ENCODE measurements at regions not wholly inside any gene's neighbourhood (a gene's known extent, or its start where the extent isn't known, plus 50 kb on each side); places are given as distances from the start of the nearest gene placed in this dataset.
"Not testable (repeated sequence)": the region's sequence is repeated elsewhere in the genome, so short reads cannot be mapped to it uniquely, and the experiment has no call there.

GRCh38 chr9:33686942-33687341 lies 108.4 kb upstream of the PRSS3 start:
- ATAC-seq (no peak), DNase-seq (no peak)
- intact Hi-C loops (cut with DNase I, micrococcal nuclease) = no loop called here

- intact Hi-C loops (cut with DNase I, micrococcal nuclease) = no loop called here
- DNase-seq (peak in 1 of 2 donors; percentile 5), ATAC-seq (no peak)
Measured at GRCh38 chr9:33687779-33688178, 107.6 kb upstream of the PRSS3 start.

GRCh38 chr9:33690143-33690933 lies 105.0 kb upstream of the PRSS3 start:
- intact Hi-C loops (cut with DNase I, micrococcal nuclease) = no loop called here
- no peak for DNase-seq
- ATAC-seq = no peak

GRCh38 chr9:33695299-33695698 lies 100.1 kb upstream of the PRSS3 start:
- no peak for DNase-seq
- intact Hi-C loops (cut with DNase I, micrococcal nuclease) = no loop called here
- ATAC-seq = no peak

GRCh38 chr9:33695856-33696255 lies 99.5 kb upstream of the PRSS3 start:
- intact Hi-C loops (cut with DNase I, micrococcal nuclease) = no loop called here
- no peak for DNase-seq
- no peak for ATAC-seq

- intact Hi-C loops (cut with DNase I, micrococcal nuclease) = no loop called here
- no peak for DNase-seq
- ATAC-seq = no peak
Measured at GRCh38 chr9:33697171-33697570, 98.2 kb upstream of the PRSS3 start.

GRCh38 chr9:33698267-33698666 lies 97.1 kb upstream of the PRSS3 start:
- intact Hi-C loops (cut with DNase I, micrococcal nuclease) = no loop called here
- no peak for ATAC-seq
- DNase-seq = no peak

- ATAC-seq; intact Hi-C loops (cut with DNase I, micrococcal nuclease); DNase-seq: not testable (repeated sequence)
Measured at GRCh38 chr9:33700940-33701339, 94.4 kb upstream of the PRSS3 start.

GRCh38 chr9:33703430-33704102 lies 91.8 kb upstream of the PRSS3 start:
- intact Hi-C loops (cut with DNase I, micrococcal nuclease) = no loop called here
- DNase-seq = no peak
- ATAC-seq = no peak

- ATAC-seq; DNase-seq; intact Hi-C loops (cut with DNase I, micrococcal nuclease): not testable (repeated sequence)
Measured at GRCh38 chr9:33705440-33705839, 89.9 kb upstream of the PRSS3 start.

- no peak for ATAC-seq
- intact Hi-C loops (cut with DNase I, micrococcal nuclease) = no loop called here
- no peak for DNase-seq
Measured at GRCh38 chr9:33708441-33708840, 86.9 kb upstream of the PRSS3 start.

- intact Hi-C loops (cut with DNase I, micrococcal nuclease) = no loop called here
- DNase-seq (no peak), ATAC-seq (no peak)
Measured at GRCh38 chr9:33709269-33709668, 86.1 kb upstream of the PRSS3 start.

- intact Hi-C loops (cut with DNase I, micrococcal nuclease); DNase-seq; ATAC-seq: not testable (repeated sequence)
Measured at GRCh38 chr9:33711418-33711817, 83.9 kb upstream of the PRSS3 start.

GRCh38 chr9:33714989-33715388 lies 80.4 kb upstream of the PRSS3 start:
- intact Hi-C loops (cut with DNase I, micrococcal nuclease) = no loop called here
- ATAC-seq (no peak), DNase-seq (no peak)

GRCh38 chr9:33718987-33719386 lies 76.4 kb upstream of the PRSS3 start:
- intact Hi-C loops (cut with DNase I, micrococcal nuclease) = no loop called here
- ATAC-seq (no peak), DNase-seq (no peak)

- peak; percentile 73 for ATAC-seq
- peak in 1 of 2 donors; percentile 32 for DNase-seq
- intact Hi-C loops (cut with DNase I, micrococcal nuclease) = loop anchor here (5.0 to 10.0 kb wide), 2 partner anchors 95 to 97 kb away; no protein-coding TSS in a partner anchor
Measured at GRCh38 chr9:33719581-33720374, 75.6 kb upstream of the PRSS3 start.

GRCh38 chr9:33721674-33722358 lies 73.5 kb upstream of the PRSS3 start:
- peak; percentile 62 to 92 for DNase-seq
- peak; percentile 88 for ATAC-seq
- intact Hi-C loops (cut with DNase I, micrococcal nuclease) = loop anchor here (5.0 to 10.0 kb wide), 2 partner anchors 97 to 100 kb away; no protein-coding TSS in a partner anchor

GRCh38 chr9:33722359-33722675 lies 73.0 kb upstream of the PRSS3 start:
- intact Hi-C loops (cut with DNase I, micrococcal nuclease) = loop anchor here (5.0 to 10.0 kb wide), 2 partner anchors 98 to 100 kb away; no protein-coding TSS in a partner anchor
- ATAC-seq (no peak), DNase-seq (no peak)

GRCh38 chr9:33728613-33729012 lies 66.7 kb upstream of the PRSS3 start:
- DNase-seq (no peak), ATAC-seq (no peak)
- intact Hi-C loops (cut with DNase I, micrococcal nuclease) = loop anchor here in 1 of 2 donors (10.0 kb wide), 1 partner anchor 104 kb away; no protein-coding TSS in a partner anchor
